ENCODE measurements at regions not wholly inside any gene's neighbourhood (a gene's known extent, or its start where the extent isn't known, plus 50 kb on each side); places are given as distances from the start of the nearest gene placed in this dataset.

DNA sequence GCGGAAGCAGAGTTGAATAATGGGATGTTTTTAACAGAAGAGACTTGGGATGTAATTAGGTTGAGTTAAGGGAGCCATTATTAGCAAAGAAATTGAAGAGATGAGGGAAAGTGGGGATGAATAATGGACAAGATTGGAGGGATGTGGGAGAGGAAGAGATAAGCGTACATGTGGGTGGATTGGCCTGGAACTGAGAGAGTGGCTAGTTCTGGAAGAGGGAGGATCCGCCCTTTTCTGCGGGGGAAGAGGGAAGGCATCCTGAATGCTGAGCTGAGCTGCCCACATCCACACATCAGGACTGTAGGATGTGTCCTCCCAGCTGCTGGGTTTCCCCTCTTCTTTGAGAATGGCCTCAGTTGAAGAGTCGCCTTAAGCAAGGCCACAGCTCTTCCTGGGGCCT lies 68.3 kb upstream of the CADM1 start:
- TF ChIP-seq EZH2 (IDR thresholded peaks at IDR 0.05; ENCODE audit: insufficient read depth, poor library complexity, severe bottlenecking) (no peak), EZH2phosphoT487 (IDR thresholded peaks at IDR 0.05; ENCODE audit: insufficient read depth, low read depth) (no peak)

Data from GM23248 (cell line).